HG03108 (cell line): ENCODE measurements at regions not wholly inside any gene's neighbourhood (a gene's known extent, or its start where the extent isn't known, plus 50 kb on each side); places are given as distances from the start of the nearest gene placed in this dataset.

Source experiments
- ATAC-seq: cut with Tn5 transposase; IDR thresholded peaks from one replicate; pipeline ENCODE4 v1.9.1; 2021; ENCODE audit warnings: moderate library complexity; ENCODE audit not compliant: unreplicated experiment

DNA sequence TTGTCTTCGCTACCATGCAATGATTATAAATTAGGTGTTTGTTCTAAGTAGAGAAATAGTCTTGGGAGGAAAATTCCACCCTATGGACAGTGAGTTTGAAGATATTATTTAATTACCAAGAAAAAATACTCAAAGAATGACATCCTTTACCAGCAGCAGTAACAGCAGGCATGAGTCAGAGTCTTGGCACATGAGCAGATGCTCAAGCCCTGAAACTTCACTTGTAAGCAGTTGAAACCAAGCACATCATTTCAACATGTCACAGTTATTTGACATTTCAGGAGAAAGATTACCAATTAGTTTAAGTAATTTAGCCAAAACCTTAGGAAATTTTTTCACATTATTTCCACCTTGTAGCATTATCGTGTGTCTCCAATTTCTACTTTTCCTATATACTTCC lies 99.2 kb downstream of the C12orf50 start:
- no peak for ATAC-seq

GRCh38 chr12:87929346-87929745 lies 99.9 kb downstream of the C12orf50 start:
- ATAC-seq, result no peak

DNA sequence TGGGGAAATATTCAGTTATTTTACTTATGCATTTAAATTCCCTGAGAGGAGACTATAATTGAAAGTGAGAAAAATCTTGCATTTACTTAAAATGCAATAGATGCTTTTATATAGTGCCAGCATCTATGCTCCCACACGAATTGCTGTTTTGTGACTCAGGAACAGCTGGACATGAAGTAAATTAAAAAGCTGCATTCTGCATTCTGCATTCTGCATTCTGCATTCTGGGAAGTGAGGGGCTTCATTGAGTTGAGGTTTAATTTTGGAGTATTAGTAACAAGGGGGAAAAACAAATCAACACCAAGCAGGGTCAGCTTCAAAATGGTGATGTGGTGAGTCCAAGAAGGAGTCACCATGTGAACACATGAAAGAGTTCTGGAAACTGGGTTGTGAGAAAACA lies 101.2 kb downstream of the C12orf50 start:
- no peak for ATAC-seq

DNA sequence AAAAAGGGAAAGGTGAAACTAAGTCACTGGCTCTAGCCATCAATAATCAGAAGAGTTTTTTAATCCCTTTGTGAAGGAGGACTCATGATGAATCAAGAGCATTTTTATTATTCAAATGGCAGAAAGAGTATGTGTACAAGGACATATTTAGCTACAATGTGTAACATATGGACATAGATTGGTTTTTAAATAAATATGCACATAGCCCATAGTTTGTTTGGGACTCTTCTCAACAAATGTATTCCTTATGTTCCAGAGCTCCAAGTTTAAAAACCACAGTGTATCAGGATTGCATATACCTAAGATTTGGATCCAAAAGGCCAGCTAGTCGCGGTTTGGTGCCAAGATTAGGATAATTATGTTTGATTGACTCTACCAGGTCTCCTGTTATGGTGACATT lies 104.2 kb downstream of the C12orf50 start:
- ATAC-seq, result no peak

DNA sequence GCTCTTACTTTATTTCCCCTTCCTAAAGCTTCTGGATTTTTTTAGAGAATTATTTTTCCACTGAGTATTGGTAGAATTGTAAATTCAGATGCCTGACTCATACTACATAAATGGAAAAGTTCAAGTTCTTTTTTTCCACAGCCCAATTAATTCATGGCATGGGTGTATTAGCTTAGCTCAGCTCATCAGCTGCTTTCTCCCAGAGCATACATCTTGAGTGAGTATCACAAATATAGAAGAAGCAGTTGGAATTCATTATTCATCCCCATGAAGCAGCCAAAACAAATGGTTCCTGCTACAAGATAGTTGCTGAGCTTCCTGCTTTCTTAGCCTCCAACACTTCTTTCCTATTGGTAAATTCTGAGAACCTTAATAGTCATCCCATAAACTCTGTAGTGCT lies 105.1 kb downstream of the C12orf50 start:
- no peak for ATAC-seq

- no peak for ATAC-seq
These were observed 105.8 kb downstream of the C12orf50 start for GRCh38 chr12:87923361-87923760.

DNA sequence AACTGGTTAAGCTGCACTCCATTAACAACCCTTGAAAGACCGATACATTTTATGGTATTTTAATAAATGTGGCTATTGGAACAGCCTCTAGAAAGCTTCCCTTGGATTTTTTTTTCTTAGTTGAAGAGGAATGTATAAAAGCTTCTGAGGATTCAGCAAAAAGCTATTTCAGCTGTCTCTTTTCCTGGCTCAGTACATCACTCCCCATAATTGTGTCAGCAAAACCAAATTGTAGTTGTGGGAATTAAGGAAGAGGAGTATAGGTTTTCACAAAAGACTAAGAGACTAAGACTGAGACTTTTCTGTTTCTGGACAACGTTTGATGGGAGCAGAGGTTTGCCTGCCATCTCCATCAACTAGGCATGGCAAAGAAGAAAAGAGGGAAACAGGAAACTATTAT lies 106.5 kb downstream of the C12orf50 start:
- ATAC-seq, result no peak

GRCh38 chr12:87921621-87922020 lies 107.6 kb downstream of the C12orf50 start:
- no peak for ATAC-seq

GRCh38 chr12:87920139-87920538 lies 109.1 kb downstream of the C12orf50 start:
- no peak for ATAC-seq

GRCh38 chr12:87901457-87901856 lies 127.7 kb downstream of the C12orf50 start:
- ATAC-seq, result no peak

GRCh38 chr12:87897662-87898061 lies 131.5 kb downstream of the C12orf50 start:
- ATAC-seq, result no peak

GRCh38 chr12:87883806-87884205 lies 145.4 kb downstream of the C12orf50 start:
- no peak for ATAC-seq

- no peak for ATAC-seq
These were observed 150.1 kb downstream of the C12orf50 start for GRCh38 chr12:87879141-87879540.

DNA sequence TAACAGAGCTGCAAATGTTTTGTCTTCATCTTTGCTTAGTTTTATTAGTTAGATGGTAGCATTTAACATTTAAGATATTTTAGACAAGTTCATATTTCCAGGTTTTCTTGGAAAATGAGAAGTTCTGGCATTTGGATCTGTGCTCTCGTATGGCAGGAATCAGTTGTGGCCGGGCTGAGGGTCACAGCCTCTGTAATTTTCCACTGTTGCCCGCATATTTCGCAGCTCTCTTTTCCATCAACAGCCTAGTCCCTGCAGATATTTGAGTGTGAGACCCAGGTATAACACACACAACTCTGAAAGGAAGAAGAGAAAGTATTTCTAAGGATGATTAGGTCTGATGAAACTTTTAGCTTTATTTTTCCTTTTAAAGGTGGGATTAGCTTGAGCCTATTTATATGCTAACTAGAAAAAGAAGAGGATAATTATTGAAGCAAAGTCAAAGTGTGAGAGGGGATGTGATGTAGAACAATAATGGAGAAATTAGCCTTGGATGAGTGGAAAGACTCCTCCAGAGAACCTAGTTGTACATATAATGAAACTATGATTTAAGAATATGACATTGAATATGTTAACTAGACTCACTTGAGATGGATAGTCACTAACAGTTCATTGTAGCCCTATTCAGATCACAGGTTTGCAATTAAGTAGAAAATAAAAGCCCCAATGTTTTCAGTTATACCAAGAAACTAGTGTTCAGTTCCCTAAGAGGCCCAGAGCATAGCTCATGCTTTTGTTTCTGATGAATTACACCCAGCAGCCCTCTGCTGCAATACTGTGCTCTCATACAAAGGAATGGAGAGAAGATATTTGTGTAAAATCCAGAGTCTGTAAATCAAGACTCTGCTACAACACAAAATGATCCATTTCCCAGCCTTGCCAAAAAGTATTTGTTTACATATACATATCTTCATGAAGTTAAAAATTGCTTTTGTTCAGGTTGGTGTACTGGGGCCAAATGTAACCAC lies 158.4 kb downstream of the C12orf50 start:
- ATAC-seq, result no peak

DNA sequence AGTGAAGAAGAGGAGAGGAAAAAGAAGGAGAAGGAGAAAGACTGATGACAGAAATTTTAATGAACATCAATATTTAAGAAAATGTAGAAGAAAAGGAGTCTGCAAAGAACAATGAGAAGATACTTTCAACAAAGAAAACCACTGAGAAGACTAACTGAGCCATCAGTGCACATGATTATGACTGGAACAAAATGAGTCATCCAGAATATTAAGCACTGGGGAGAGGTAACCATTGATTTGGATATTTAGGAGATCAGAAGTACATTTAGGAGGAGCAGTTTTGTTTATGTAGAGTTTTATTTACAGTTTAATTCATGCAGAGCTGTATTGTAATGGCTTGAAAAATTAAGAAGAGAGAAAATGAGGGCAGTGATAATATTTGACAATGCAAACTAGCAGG lies 159.1 kb downstream of the C12orf50 start:
- ATAC-seq, result no peak

DNA sequence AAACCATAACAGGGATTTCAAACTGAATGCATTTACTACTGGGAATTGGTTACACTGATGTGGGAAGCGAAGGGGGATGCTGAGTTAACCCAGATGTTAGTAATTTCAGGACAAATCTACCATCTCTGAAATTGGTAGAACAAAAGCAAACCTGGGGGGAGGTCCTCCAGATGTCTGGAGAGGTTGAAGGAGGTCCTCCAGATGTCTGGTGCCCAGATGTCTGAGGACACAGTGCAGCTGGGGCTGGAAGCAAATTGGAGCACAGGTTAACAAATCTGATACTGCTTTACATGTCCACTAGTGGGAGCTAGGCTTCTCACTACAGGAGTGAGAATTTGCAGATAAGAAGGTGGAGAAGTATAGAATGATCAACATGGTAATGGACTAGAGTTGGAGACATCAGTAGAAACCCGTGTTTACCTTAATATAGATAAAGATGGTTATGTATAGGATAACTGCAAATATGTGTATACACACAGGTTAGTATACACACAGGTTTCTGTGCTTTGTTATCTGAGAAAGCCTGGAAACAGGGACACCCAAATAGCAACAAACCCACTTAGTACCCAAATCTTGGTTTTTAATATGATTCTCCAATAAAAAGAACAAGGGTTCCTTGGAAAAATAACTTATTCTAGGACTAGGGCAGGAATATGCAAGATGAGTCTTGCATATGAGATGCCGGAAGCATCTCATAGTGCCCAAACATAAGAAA lies 162.5 kb downstream of the C12orf50 start:
- no peak for ATAC-seq

- no peak for ATAC-seq
These were observed 167.4 kb downstream of the C12orf50 start for GRCh38 chr12:87861791-87862190.

DNA sequence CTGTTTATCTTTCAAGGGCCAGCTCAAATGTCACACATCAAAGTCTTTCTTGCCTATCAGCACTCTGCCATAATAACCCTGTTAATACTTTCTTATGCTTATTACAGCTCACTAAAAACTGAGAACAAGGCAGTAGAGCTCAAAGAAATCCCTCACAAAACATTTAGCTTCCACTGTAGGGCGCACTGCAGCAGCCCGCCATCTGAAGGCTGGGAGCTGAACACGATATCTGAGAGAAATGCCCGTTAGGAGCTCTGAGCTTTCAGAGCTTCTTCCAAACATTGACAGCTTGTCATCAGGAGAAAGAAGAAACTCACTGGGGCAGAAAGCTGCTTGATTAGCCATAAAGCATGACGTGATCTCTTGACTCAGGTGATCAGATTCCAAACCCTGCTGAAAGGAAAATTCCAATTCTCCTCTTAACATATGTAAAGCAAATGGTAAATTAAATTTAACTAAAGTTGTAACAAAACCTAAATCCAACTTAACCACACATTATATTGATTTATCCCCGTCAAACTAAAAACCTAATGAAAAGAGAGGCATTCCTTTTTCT lies 175.7 kb downstream of the C12orf50 start:
- ATAC-seq, result no peak

GRCh38 chr12:87849074-87849473 lies 180.1 kb downstream of the C12orf50 start:
- no peak for ATAC-seq

DNA sequence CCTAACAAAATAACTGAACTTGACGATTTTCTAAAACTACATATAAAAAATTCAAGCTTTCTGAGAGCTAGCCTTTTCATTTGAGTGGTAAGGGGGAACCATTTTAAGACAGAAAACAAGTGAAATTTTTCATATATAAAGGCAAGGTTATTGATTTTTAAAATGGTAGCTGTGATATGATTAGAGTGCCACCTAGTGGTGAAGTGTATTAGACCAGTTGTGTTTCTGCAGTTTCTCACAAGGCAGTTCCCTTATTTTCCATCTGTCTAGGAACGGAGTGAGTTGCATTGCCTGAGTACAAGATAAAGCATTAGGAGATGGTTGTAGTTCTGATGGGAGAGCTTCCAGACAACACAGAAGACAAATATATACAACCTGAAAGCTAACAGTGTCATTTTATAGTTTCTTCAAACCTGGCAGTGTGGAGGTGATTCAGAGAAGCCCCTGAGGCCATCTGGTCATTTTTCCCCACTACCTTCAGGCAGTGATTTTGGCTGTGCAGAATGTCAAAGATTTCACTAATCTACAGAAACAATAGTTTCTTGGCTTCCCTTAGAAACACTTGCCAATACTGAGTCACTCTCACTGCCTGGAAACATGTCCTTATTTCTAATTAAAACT lies 180.8 kb downstream of the C12orf50 start:
- ATAC-seq, result no peak

- no peak for ATAC-seq
These were observed 182.1 kb downstream of the C12orf50 start for GRCh38 chr12:87847147-87847546.
